Activated T-cell treated with anti-CD3 and anti-CD28 coated beads, Interleukin-2, amount 50 U/mL, for 48 hours (primary cell): ENCODE measurements at regions not wholly inside any gene's neighbourhood (a gene's known extent, or its start where the extent isn't known, plus 50 kb on each side); places are given as distances from the start of the nearest gene placed in this dataset.
"Not testable (repeated sequence)": the region's sequence is repeated elsewhere in the genome, so short reads cannot be mapped to it uniquely, and the experiment has no call there.

Source experiments
- DNase-seq, 2 experiments: peaks; one replicate each; pipeline ENCODE4 v3.0.0-alpha.2; 2020

- DNase-seq: no peak
These were observed 618.8 kb downstream of the HINT1 start for GRCh38 chr5:130546211-130546610.

- no peak for DNase-seq
These were observed 619.8 kb downstream of the HINT1 start for GRCh38 chr5:130545291-130545690.

- DNase-seq: no peak
These were observed 623.3 kb downstream of the HINT1 start for GRCh38 chr5:130541617-130542221.

GRCh38 chr5:130536691-130537090 is 628.4 kb downstream of the HINT1 start:
- no peak for DNase-seq

DNA sequence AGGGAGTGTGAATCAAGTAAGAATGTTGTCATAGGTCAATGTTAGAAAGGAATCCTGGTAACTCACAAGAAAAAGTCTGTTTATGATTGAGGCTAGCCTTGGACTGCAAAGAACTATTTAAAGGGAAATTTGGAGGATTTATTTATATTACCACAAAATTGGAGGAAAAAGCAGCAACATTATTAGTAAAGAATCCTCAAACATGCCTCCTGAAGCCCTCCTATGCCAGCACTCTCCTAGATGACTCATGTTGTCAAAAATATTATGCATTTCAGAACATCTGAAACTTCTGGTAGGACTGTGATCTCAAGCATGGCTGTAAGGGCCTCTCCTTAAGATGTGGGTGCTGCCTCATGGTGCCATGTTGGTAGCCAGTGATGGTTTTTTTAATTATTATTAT is 628.5 kb downstream of the CHSY3 start:
- no peak for DNase-seq

- no peak for DNase-seq
These were observed 625.5 kb downstream of the CHSY3 start for GRCh38 chr5:130529511-130530485.

DNA sequence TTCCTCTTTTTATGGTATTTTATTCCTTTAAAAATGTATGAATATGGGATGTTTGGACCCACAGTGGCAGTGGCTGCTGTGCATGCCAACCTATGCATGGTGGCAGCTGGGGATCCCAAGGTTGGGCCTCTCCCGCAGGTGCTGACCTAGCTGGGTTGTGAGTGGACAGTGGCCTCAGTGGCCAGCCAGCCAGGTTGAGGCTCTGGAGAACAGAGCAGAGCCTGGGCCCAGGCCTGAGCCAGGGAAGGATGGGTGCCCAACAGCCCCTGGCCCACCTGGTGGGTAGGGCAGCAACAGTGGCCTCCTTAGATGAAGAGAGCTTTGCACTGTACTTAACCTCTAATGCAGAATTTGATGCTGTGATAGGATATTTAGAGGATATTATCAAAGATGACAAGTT is 624.8 kb downstream of the CHSY3 start:
- no peak for DNase-seq

- DNase-seq: no peak
These were observed 624.2 kb downstream of the CHSY3 start for GRCh38 chr5:130528474-130528873.

- no peak for DNase-seq
These were observed 622.4 kb downstream of the CHSY3 start for GRCh38 chr5:130526708-130527107.

- DNase-seq: no peak
These were observed 615.9 kb downstream of the CHSY3 start for GRCh38 chr5:130520211-130520610.

- DNase-seq: no peak
These were observed 610.9 kb downstream of the CHSY3 start for GRCh38 chr5:130514984-130515690.

GRCh38 chr5:130502702-130503101 is 598.4 kb downstream of the CHSY3 start:
- no peak for DNase-seq

GRCh38 chr5:130501151-130501865 is 597.0 kb downstream of the CHSY3 start:
- DNase-seq: no peak

- DNase-seq: not testable (repeated sequence)
These were observed 596.2 kb downstream of the CHSY3 start for GRCh38 chr5:130500495-130500894.

DNA sequence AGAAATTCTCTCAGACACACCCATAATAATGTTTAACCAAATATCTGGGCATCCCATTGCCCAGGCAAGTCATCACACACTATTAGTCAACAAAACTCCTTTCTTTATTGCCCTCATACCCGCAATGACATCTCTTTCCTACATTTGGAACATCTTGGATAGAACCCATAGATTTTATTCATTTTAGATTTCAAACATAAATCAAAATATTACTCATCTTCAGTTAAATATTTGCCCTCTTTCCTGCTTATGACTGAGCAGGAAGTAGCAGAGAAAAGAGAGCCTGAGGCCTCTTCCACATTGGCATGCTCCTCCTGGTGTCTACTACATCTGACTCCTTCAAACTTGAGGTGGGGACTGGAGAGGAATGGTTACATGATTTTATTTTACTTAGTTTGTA is 592.0 kb downstream of the CHSY3 start:
- no peak for DNase-seq

DNA sequence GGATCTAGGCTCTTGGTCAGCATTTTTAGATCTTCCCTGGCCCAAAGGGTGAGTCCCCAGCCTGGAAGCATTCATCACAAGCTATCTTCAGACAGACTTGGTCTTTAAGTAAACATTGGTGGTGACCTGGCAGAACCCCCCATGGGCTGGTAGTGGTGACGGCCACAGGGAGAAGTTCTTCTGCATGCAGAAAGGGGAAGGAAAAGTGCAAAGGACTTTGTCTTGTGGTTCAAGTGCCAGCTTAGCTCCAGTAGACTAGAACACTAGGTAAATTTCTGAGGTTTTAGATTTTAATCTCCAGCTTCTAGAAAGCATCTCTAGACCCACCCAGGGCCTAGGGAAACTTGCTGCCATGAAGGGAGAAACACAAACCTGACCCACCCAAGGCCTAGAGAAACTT is 584.0 kb downstream of the CHSY3 start:
- DNase-seq: no peak

DNA sequence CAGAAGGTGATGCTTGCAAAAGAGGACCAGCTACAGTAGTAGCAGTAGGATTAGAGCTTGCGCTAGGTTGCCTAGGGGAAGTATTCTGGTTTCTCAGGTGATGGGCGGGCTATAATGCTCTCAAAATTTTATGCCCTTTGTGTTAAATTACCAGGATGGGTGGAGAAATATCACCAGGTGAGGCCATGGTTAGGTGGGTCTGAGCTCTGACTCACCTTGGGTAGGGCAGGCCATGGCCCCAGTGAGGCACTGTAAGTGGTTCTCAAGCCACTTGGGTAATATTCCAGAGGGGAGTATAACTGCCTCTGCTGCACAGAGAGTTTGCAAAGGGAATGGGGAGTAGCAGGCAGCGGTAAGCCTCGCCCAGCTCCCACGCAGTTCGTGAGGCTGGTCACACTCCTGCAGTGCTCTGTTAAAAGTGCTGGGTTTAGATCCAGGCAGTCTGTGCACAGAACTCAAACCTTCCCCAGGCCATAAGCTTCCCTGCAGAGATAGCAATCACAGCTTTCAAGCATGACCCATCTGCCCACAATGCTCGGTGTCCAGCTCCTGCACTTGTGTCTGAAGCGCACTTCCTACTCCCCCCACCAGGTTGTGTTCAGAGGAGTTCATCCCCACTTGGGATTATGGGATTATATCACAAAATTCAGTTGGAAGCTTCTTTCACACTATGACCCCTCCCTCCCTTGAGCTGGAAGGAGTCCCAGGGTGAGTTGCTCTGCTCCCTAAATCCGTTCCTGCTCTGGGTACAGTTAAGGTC is 575.0 kb downstream of the CHSY3 start:
- DNase-seq: no peak

- no peak for DNase-seq
These were observed 572.1 kb downstream of the CHSY3 start for GRCh38 chr5:130476325-130476724.

GRCh38 chr5:130462516-130462915 is 558.3 kb downstream of the CHSY3 start:
- DNase-seq: no peak

DNA sequence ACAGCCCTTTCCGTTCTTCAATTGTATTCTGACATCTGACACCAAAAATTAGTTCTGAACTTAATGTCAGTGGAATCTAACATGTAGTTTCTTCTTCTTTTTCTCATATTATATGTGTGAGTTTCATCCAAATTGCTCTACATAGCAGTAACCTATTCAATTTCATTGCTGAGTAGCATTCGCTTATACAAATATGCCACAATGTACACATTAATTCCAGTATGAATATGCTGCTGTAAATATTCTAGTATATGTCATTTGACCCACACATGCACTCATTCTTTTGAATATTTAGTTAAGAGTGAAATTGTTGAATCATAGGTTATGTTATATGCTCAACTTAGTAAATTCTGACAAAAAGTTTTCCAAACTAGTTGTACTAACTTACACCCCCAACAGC is 550.9 kb downstream of the CHSY3 start:
- DNase-seq: no peak

DNA sequence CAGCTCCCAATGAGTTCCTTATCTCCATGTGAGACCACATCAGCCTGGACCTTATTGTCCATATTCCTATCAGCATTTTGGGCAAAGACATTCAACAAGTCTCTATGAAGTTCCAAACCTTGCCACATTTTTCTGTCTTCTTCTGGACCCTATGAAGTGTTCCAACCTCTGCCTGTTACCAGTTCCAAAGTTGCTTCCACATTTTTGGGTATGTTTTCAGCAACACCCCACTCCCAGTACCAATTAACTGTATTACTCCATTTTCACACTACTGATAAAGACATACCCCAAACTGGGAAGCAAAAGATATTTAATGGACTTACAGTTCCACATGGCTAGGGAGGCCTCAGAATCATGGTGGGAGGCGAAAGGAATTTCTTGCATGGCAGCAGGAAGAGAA is 548.5 kb downstream of the CHSY3 start:
- DNase-seq: no peak

GRCh38 chr5:130436430-130436829 is 532.2 kb downstream of the CHSY3 start:
- DNase-seq: no peak
